ENCODE measurements at regions not wholly inside any gene's neighbourhood (a gene's known extent, or its start where the extent isn't known, plus 50 kb on each side); places are given as distances from the start of the nearest gene placed in this dataset.

GRCh38 chr17:77636835-77637817 lies 321.4 kb upstream of the TNRC6C start:
- Histone ChIP-seq H3K9me3 (ENCODE audit: severe bottlenecking) (peaks cover 3% of the 10 kb centered on the region), H3K27me3 (ENCODE audit: insufficient read depth, poor library complexity, severe bottlenecking) (peaks cover 5% of the 10 kb centered on the region), H3K36me3 (ENCODE audit: low read depth) (no peaks in the 10 kb centered on the region), H3K4me3 (ENCODE audit: severe bottlenecking) (no peak overlapping the region), H3K4me1 (ENCODE audit: insufficient read depth, poor library complexity, severe bottlenecking) (no peaks in the 10 kb centered on the region), H3K27ac (ENCODE audit: poor library complexity, severe bottlenecking) (no peak overlapping the region)
- ATAC-seq (ENCODE audit: low read depth) (no peak), DNase-seq (ENCODE audit: low spot score) (no peak)
- no peak for TF ChIP-seq CTCF (IDR thresholded peaks at IDR 0.05; ENCODE audit: poor library complexity, severe bottlenecking)

- DNase-seq (ENCODE audit: low spot score) (no peak), ATAC-seq (ENCODE audit: low read depth) (no peak)
- Histone ChIP-seq H3K4me1 (ENCODE audit: insufficient read depth, poor library complexity, severe bottlenecking) (no peaks in the 10 kb centered on the region), H3K27me3 (ENCODE audit: insufficient read depth, poor library complexity, severe bottlenecking) (peaks cover 6% of the 10 kb centered on the region), H3K9me3 (ENCODE audit: severe bottlenecking) (peaks cover 3% of the 10 kb centered on the region), H3K4me3 (ENCODE audit: severe bottlenecking) (no peak overlapping the region), H3K27ac (ENCODE audit: poor library complexity, severe bottlenecking) (no peak overlapping the region), H3K36me3 (ENCODE audit: low read depth) (no peaks in the 10 kb centered on the region)
- TF ChIP-seq CTCF (IDR thresholded peaks at IDR 0.05; ENCODE audit: poor library complexity, severe bottlenecking) = no peak
These were observed 320.5 kb upstream of the TNRC6C start for GRCh38 chr17:77637818-77638575.

- DNase-seq (ENCODE audit: low spot score) (no peak), ATAC-seq (ENCODE audit: low read depth) (no peak)
These were observed 318.3 kb upstream of the TNRC6C start for GRCh38 chr17:77640252-77640651.

GRCh38 chr17:77640916-77641605 lies 317.4 kb upstream of the TNRC6C start:
- H3K9me3 ChIP-seq (ENCODE audit: severe bottlenecking) = peaks cover 3% of the 10 kb centered on the region
- no peaks in the 10 kb centered on the region for H3K36me3 ChIP-seq (ENCODE audit: low read depth)
- H3K27me3 ChIP-seq (ENCODE audit: insufficient read depth, poor library complexity, severe bottlenecking) = peaks cover 35% of the 10 kb centered on the region
- TF ChIP-seq CTCF (IDR thresholded peaks at IDR 0.05; ENCODE audit: poor library complexity, severe bottlenecking) = no peak
- H3K27ac ChIP-seq (ENCODE audit: poor library complexity, severe bottlenecking) = no peak overlapping the region
- DNase-seq (ENCODE audit: low spot score) (no peak), ATAC-seq (ENCODE audit: low read depth) (no peak)
- no peak overlapping the region for H3K4me3 ChIP-seq (ENCODE audit: severe bottlenecking)
- no peaks in the 10 kb centered on the region for H3K4me1 ChIP-seq (ENCODE audit: insufficient read depth, poor library complexity, severe bottlenecking)

More at GRCh38 chr17:77640252-77640651, 318.3 kb upstream of the TNRC6C start:
- Histone ChIP-seq H3K36me3 (ENCODE audit: low read depth) (no peaks in the 10 kb centered on the region), H3K9me3 (ENCODE audit: severe bottlenecking) (peaks cover 3% of the 10 kb centered on the region), H3K4me3 (ENCODE audit: severe bottlenecking) (no peak overlapping the region), H3K4me1 (ENCODE audit: insufficient read depth, poor library complexity, severe bottlenecking) (no peaks in the 10 kb centered on the region), H3K27ac (ENCODE audit: poor library complexity, severe bottlenecking) (no peak overlapping the region), H3K27me3 (ENCODE audit: insufficient read depth, poor library complexity, severe bottlenecking) (peaks cover 27% of the 10 kb centered on the region)
- TF ChIP-seq CTCF (IDR thresholded peaks at IDR 0.05; ENCODE audit: poor library complexity, severe bottlenecking) = no peak

Data from RWPE2 (cell line).